Urinary bladder (tissue), 3 donors: ENCODE measurements at regions not wholly inside any gene's neighbourhood (a gene's known extent, or its start where the extent isn't known, plus 50 kb on each side); places are given as distances from the start of the nearest gene placed in this dataset.
"Not testable (repeated sequence)": the region's sequence is repeated elsewhere in the genome, so short reads cannot be mapped to it uniquely, and the experiment has no call there.

ENCODE experiments used
- DNase-seq: peaks from one replicate; pipeline ENCODE4 v3.0.0-alpha.2; 2015; ENCODE audit errors: extremely low spot score
- H3K27ac ChIP-seq: one replicate; pipeline ENCODE4 v1.5.1; 2013; ENCODE audit warnings: low read depth, mild to moderate bottlenecking, moderate library complexity
- H3K36me3 ChIP-seq: one replicate; pipeline ENCODE4 v1.6.1; 2013; ENCODE audit warnings: mild to moderate bottlenecking, moderate library complexity; ENCODE audit not compliant: insufficient read depth
- H3K4me1 ChIP-seq: one replicate; pipeline ENCODE4 v1.6.1; 2013; ENCODE audit warnings: mild to moderate bottlenecking, moderate library complexity; ENCODE audit not compliant: insufficient read depth
- H3K4me3 ChIP-seq: one replicate; pipeline ENCODE4 v1.5.1; 2013; ENCODE audit warnings: low read depth, low read length
- WGBS: extraction: QIAGEN DNeasy Blood & Tissue Kit; methylation state at CpG from one replicate; pipeline ENCODE4 v1.1.7; 2013; 5-methylcytosine and 5-hydroxymethylcytosine counted together
- donor health status: healthy with polysubstance abuse.
- donor health status: healthy.

DNA sequence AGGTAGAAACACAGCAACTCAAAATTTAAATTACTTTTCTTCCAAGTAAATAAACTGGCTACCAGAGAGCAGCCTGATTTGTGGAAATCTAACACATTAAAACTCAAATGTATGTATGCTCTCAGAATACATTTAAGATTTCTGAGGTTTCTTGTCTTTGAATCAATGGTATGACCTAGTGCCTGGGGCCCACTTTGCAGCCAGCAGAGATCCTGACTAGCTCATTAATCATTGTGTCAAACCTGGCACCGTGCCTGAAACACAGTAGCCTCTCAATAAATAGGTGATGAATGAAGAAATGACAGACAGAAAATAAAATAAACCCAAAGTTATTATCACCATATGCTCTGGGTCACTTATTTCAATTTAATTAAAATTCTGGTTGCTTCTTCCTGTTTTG lies 176.2 kb upstream of the FAT3 start:
- no peak for DNase-seq
- Histone ChIP-seq H3K4me1 (no peaks in the 10 kb centered on the region), H3K27ac (no peak overlapping the region), H3K36me3 (no peaks in the 10 kb centered on the region), H3K4me3 (no peak overlapping the region)
- WGBS: 8% methylated on average over 1 of the region's 1 CpG

- Histone ChIP-seq H3K4me1 (no peaks in the 10 kb centered on the region), H3K4me3 (no peak overlapping the region), H3K27ac (no peak overlapping the region), H3K36me3 (no peaks in the 10 kb centered on the region)
- DNase-seq: no peak
These were observed 178.5 kb upstream of the FAT3 start for GRCh38 chr11:92046103-92046502.

DNA sequence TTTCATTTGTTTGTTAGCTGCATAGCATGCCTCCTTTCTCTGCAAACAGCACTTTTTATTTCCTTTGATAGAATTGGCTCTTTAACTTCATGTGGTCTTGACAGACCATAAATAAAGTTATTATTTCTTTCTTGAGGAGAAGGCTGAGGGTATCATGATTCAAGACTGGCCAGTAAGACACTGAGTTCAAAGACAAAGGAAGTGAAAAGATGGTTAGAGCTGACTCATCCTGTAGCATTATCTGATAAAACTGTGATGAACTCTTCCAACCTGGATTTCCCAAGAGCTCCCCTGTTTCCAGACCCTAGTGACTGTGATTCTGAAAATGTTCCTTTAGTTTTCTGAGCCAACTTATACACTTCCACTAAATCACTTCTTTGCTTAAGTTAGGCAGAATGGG lies 179.3 kb upstream of the FAT3 start:
- no peak overlapping the region for H3K27ac ChIP-seq
- H3K36me3 ChIP-seq: no peaks in the 10 kb centered on the region
- H3K4me1 ChIP-seq: no peaks in the 10 kb centered on the region
- DNase-seq: no peak
- no peak overlapping the region for H3K4me3 ChIP-seq

DNA sequence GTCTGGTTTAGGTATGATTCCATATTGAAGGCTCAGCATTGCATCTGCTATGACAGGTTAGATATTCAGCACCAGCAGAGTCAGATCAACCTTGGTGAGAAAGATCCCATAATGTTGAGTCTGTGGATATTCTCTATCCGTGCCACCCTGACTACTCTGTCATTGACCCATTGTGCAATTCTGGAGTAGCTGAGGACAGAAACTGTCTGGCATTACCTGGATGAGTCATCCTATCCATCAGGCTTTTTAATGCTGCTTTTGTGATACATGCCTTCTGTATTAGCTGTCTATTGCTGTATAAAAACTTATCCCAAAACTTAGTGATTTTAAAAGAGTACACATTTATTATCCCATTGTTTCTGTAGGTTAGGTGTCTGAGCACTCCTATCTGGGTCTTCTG lies 189.1 kb upstream of the FAT3 start:
- H3K4me1 ChIP-seq: no peaks in the 10 kb centered on the region
- WGBS: 90% methylated on average over 1 of the region's 1 CpG
- no peak for DNase-seq
- no peak overlapping the region for H3K27ac ChIP-seq
- no peak overlapping the region for H3K4me3 ChIP-seq
- no peaks in the 10 kb centered on the region for H3K36me3 ChIP-seq

DNA sequence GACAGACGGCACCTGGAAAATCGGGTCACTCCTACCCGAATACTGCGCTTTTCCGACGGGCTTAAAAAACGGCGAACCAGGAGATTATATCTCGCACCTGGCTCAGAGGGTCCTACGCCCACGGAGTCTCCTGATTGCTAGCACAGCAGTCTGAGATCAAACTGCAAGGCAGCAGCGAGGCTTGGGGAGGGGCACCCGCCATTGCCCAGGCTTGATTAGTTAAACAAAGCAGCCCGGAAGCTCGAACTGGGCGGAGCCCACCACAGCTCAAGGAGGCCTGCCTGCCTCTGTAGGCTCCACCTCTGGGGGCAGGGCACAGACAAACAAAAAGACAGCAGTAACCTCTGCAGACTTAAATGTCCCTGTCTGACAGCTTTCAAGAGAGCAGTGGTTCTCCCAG lies 197.5 kb upstream of the FAT3 start:
- whole genome bisulfite sequencing: 82% methylated on average over 16 of the region's 16 CpGs
- not testable (repeated sequence) for H3K4me1 ChIP-seq

GRCh38 chr11:92026664-92027063 lies 198.0 kb upstream of the FAT3 start:
- Histone ChIP-seq H3K27ac (no peak overlapping the region), H3K4me3 (no peak overlapping the region), H3K36me3 (no peaks in the 10 kb centered on the region), H3K4me1 (no peaks in the 10 kb centered on the region)
- DNase-seq: no peak
- WGBS: 85% methylated on average over 7 of the region's 7 CpGs

More for the DNA sequence above, 197.5 kb upstream of the FAT3 start:
- DNase-seq, H3K36me3 ChIP-seq, H3K4me3 ChIP-seq, H3K27ac ChIP-seq: not testable (repeated sequence)

DNA sequence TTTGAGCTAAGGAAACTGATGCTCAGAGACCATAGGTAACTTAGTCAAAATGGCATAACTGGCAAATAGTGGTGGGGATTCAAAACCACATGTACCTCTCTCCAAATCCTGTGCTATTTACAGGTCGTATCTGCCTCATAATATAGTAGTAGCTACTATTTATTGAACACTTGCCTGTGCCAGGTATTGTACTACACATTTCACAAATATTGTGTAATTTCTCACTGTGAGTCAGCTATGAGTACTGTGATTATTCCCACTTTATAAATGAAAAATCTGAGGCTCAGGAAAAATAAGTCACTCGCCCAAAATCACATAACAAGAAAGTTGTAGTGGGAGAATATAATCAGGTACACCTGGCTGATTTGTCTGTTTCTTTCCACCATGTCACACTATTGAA lies 199.8 kb upstream of the FAT3 start:
- H3K4me3 ChIP-seq: no peak overlapping the region
- no peak for DNase-seq
- no peaks in the 10 kb centered on the region for H3K4me1 ChIP-seq
- WGBS: 88% methylated on average over 2 of the region's 2 CpGs
- no peaks in the 10 kb centered on the region for H3K36me3 ChIP-seq
- H3K27ac ChIP-seq: no peak overlapping the region

DNA sequence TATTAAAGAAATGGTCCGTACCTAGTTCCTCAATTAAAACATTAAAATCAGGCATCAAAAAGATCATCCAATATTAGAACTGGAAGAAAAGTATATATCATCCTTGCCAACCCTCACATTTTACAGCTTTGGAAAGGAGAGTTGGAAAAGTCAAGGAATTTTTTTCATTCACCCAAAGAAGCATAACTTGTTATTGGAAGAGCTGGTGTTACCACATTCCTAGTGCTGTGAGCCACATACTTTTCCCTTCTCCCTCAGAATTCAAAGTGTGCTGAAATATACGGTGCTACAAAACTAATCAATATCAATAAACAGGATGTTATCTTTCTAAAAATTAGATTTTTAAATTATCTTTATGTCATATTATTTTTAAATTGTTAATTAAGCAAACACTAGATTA lies 202.1 kb upstream of the FAT3 start:
- WGBS: 87% methylated on average over 2 of the region's 2 CpGs
- Histone ChIP-seq H3K4me1 (no peaks in the 10 kb centered on the region), H3K36me3 (no peaks in the 10 kb centered on the region), H3K4me3 (no peak overlapping the region), H3K27ac (no peak overlapping the region)
- no peak for DNase-seq

GRCh38 chr11:92018332-92018731 lies 206.3 kb upstream of the FAT3 start:
- DNase-seq: no peak
- WGBS: 74% methylated on average over 3 of the region's 3 CpGs
- Histone ChIP-seq H3K4me3 (no peak overlapping the region), H3K27ac (no peak overlapping the region), H3K36me3 (no peaks in the 10 kb centered on the region), H3K4me1 (no peaks in the 10 kb centered on the region)

DNA sequence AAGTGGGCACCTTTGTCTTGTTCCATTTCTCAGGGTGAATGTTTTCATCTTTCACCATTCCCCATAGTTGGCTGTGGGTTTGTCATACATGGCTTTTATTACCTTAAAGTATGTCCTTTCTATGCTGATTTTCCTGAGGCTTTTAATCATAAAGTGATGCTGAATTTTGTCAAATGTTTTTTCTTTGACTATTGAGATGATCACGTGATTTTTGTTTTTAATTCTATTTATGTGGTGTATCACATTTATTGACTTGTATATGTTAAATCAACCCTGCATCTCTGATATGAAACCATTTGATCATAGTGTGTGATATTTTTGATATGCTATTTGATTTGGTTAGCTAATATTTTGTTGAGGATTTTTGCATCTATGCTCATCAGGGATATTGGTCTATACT lies 216.4 kb upstream of the FAT3 start:
- H3K4me3 ChIP-seq: no peak overlapping the region
- 82% methylated on average over 1 of the region's 1 CpG for WGBS
- no peak overlapping the region for H3K27ac ChIP-seq
- H3K36me3 ChIP-seq: no peaks in the 10 kb centered on the region
- DNase-seq: no peak
- H3K4me1 ChIP-seq: no peaks in the 10 kb centered on the region

DNA sequence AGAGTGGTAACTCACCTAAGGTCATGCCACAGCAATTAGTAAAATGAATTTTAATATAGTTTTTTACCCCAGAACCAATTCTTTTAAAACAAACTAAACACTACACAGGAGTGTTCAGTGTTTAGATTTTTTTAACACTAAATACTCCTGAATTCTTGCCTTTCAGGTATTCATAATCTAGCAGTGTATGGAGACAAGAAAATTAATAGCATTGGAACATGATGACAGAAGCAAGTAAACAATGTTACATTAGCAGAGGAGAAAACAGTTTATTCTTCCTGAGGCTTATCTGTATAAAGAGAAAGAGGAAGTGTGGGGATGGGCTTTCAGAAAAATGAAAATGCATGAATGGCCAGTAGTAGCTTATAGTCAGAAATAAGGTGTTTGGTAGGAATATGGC lies 222.1 kb upstream of the FAT3 start:
- Histone ChIP-seq H3K4me3 (no peak overlapping the region), H3K36me3 (no peaks in the 10 kb centered on the region), H3K27ac (no peak overlapping the region), H3K4me1 (no peaks in the 10 kb centered on the region)
- DNase-seq: no peak

DNA sequence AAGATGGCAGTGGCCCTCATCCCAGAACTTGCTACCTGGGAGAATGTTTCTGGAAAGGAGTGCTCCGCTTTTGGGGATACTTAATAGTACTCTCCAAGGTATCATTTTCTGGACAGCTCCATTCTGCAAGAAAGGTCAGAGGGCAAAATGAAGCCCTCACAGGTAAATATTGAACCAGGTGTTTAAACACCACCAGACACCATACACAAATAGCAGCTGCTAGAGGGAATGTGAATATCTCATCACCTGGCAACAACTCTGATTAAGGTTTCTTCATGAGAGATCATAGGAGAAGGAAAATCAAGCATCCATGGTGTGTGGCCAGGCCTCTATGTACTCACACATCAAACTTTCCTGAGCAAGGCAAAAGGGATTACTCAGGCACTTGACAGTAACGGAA lies 226.1 kb upstream of the FAT3 start:
- Histone ChIP-seq H3K4me1 (no peaks in the 10 kb centered on the region), H3K27ac (no peak overlapping the region), H3K4me3 (no peak overlapping the region), H3K36me3 (no peaks in the 10 kb centered on the region)
- WGBS: 94% methylated on average over 2 of the region's 2 CpGs
- DNase-seq: no peak

DNA sequence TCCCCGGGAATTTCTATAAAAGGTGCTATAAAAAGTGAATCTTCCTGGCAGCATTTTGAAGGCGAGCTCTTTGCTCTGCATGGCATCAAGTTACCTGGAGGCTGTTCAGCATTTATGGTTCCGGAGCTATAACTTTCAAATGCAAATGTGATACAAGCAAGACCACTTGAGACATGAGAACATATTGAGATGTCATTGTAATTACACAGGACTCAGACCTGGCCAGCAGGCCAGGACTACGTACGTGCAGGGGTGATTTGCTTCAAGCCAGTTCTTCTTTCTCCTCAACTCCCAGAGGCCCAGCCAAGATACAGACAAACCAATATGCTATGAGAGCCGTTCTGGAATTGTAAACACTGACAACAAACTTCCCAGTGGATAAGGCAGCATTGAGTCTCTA lies 227.4 kb upstream of the FAT3 start:
- Histone ChIP-seq H3K27ac (no peak overlapping the region), H3K36me3 (no peaks in the 10 kb centered on the region), H3K4me3 (no peak overlapping the region), H3K4me1 (no peaks in the 10 kb centered on the region)
- DNase-seq: no peak
- WGBS: 44% methylated on average over 6 of the region's 6 CpGs

GRCh38 chr11:91996526-91996925 lies 228.1 kb upstream of the FAT3 start:
- H3K4me1 ChIP-seq: no peaks in the 10 kb centered on the region
- 94% methylated on average over 1 of the region's 1 CpG for WGBS
- no peak overlapping the region for H3K27ac ChIP-seq
- no peaks in the 10 kb centered on the region for H3K36me3 ChIP-seq
- no peak overlapping the region for H3K4me3 ChIP-seq
- no peak for DNase-seq

- DNase-seq, H3K36me3 ChIP-seq, H3K4me3 ChIP-seq: not testable (repeated sequence)
These were observed 236.2 kb upstream of the FAT3 start for GRCh38 chr11:91988443-91988842.

More at GRCh38 chr11:91988443-91988842, 236.2 kb upstream of the FAT3 start:
- not testable (repeated sequence) for H3K4me1 ChIP-seq, H3K27ac ChIP-seq
